ENCODE measurements at regions not wholly inside any gene's neighbourhood (a gene's known extent, or its start where the extent isn't known, plus 50 kb on each side); places are given as distances from the start of the nearest gene placed in this dataset.

DNA sequence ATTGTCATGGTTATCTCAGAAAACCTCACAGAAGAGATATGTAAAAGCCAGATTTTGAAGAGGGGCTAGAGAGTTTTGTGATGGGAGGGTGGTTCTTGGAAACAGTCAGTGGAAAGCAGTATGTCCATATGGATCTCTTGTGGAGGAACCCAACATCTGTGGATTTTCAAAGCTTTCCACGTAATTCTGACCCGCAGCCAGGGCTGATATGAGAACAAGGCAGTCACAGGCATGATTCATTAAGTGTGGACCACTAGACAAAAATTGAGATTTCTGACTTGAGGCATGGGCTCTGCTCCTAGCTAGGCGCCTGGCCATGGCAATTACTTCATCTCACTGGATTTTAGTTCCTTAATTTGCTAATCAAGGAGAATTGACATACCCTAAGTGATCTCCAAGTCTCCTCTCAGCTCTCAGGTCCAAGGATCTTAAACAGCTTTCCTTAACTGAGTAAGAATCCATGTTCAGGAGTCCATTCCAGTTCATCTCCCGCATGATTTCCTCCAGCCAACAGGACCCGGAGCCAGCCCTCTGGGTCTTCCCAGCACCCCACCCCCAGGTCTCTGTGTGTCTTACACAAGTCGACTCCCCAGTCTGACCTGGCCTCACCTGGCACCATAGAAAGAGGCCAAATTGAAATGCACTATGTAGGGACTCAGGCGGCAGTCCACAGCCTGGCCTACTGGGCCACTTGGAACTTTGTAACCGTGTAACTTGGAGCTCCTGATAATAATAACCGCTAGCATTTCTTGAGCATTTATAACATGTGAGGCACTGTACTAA lies 176.3 kb upstream of the PARP11 start:
- no peak for DNase-seq
- Histone ChIP-seq H3K36me3 (replicated peaks in 1 of 2) (no peaks in the 10 kb centered on the region), H3K27me3 (no peaks in the 10 kb centered on the region), H3K9me3 (replicated peaks in 1 of 3) (no peaks in the 10 kb centered on the region), H3K27ac (no peak overlapping the region), H3K4me3 (no peak overlapping the region), H3K4me1 (replicated peaks in 1 of 2) (no peaks in the 10 kb centered on the region)
- 83 to 90% (median 86%) methylated on average over 9 of the region's 9 CpGs for WGBS, 4 donors
- no peak for TF ChIP-seq POLR2A (IDR thresholded peaks at IDR 0.05)
- TF ChIP-seq, protein P1, sequence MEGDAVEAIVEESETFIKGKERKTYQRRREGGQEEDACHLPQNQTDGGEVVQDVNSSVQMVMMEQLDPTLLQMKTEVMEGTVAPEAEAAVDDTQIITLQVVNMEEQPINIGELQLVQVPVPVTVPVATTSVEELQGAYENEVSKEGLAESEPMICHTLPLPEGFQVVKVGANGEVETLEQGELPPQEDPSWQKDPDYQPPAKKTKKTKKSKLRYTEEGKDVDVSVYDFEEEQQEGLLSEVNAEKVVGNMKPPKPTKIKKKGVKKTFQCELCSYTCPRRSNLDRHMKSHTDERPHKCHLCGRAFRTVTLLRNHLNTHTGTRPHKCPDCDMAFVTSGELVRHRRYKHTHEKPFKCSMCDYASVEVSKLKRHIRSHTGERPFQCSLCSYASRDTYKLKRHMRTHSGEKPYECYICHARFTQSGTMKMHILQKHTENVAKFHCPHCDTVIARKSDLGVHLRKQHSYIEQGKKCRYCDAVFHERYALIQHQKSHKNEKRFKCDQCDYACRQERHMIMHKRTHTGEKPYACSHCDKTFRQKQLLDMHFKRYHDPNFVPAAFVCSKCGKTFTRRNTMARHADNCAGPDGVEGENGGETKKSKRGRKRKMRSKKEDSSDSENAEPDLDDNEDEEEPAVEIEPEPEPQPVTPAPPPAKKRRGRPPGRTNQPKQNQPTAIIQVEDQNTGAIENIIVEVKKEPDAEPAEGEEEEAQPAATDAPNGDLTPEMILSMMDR (IDR thresholded peaks at IDR 0.05) = no peak
- intact Hi-C loops (cut with DNase I) = no loop called here

- no peak for DNase-seq
- Histone ChIP-seq H3K27me3 (no peaks in the 10 kb centered on the region), H3K4me1 (replicated peaks in 1 of 2) (no peaks in the 10 kb centered on the region), H3K9me3 (replicated peaks in 1 of 3) (no peaks in the 10 kb centered on the region), H3K36me3 (replicated peaks in 1 of 2) (no peaks in the 10 kb centered on the region), H3K27ac (no peak overlapping the region), H3K4me3 (no peak overlapping the region)
- WGBS, 4 donors = 82 to 93% (median 90%) methylated on average over 7 of the region's 7 CpGs
- intact Hi-C loops (cut with DNase I) = no loop called here
- TF ChIP-seq, protein P1 (IDR thresholded peaks at IDR 0.05) = no peak
- no peak for TF ChIP-seq POLR2A (IDR thresholded peaks at IDR 0.05)
These were observed 174.2 kb upstream of the PARP11 start for GRCh38 chr12:4047421-4047820.

GRCh38 chr12:4046495-4046840 lies 173.3 kb upstream of the PARP11 start:
- WGBS, 4 donors = 63 to 72% (median 70%) methylated on average over 6 of the region's 6 CpGs
- no peak for DNase-seq
- H3K27me3 ChIP-seq = no peaks in the 10 kb centered on the region
- H3K27ac ChIP-seq = no peak overlapping the region
- H3K9me3 ChIP-seq (replicated peaks in 1 of 3) = no peaks in the 10 kb centered on the region
- no peak overlapping the region for H3K4me3 ChIP-seq
- intact Hi-C loops (cut with DNase I) = no loop called here
- H3K36me3 ChIP-seq (replicated peaks in 1 of 2) = no peaks in the 10 kb centered on the region
- H3K4me1 ChIP-seq (replicated peaks in 1 of 2) = no peaks in the 10 kb centered on the region
- TF ChIP-seq, protein P1 (IDR thresholded peaks at IDR 0.05) = no peak
- TF ChIP-seq POLR2A (IDR thresholded peaks at IDR 0.05) = no peak

- Histone ChIP-seq H3K36me3 (replicated peaks in 1 of 2) (no peaks in the 10 kb centered on the region), H3K4me1 (replicated peaks in 1 of 2) (no peaks in the 10 kb centered on the region), H3K4me3 (no peak overlapping the region), H3K27me3 (no peaks in the 10 kb centered on the region), H3K9me3 (replicated peaks in 1 of 3) (no peaks in the 10 kb centered on the region), H3K27ac (no peak overlapping the region)
- TF ChIP-seq, protein P1 (IDR thresholded peaks at IDR 0.05) = no peak
- intact Hi-C loops (cut with DNase I) = no loop called here
- DNase-seq = no peak
- WGBS, 4 donors = 88 to 93% (median 91%) methylated on average over 16 of the region's 16 CpGs
These were observed 172.7 kb upstream of the PARP11 start for GRCh38 chr12:4045786-4046494.
